H1 (cell line): ENCODE measurements at regions not wholly inside any gene's neighbourhood (a gene's known extent, or its start where the extent isn't known, plus 50 kb on each side); places are given as distances from the start of the nearest gene placed in this dataset.

Experiments
- CTCF ChIA-PET: fragments of 300-600 bp; sonication (Branson Sonifier 250); formaldehyde crosslinking; loops from one replicate; lab custom pipeline; 2021; ENCODE audit not compliant: partially characterized antibody; lab: Charles Lee
- POLR2A ChIA-PET: fragments of 300-600 bp; sonication (Branson Sonifier 250); formaldehyde crosslinking; loops from one replicate; lab custom pipeline; 2021; ENCODE audit warnings: inconsistent platforms; ENCODE audit not compliant: partially characterized antibody; lab: Charles Lee
- DNase-seq, 2 experiments: peaks; one replicate each; pipeline versions ENCODE4 v3.0.0 to v3.0.0-alpha.2; 2010 to 2022; ENCODE audit warnings: low spot score in 2 of 2, low read depth in 1 of 2, mixed read lengths in 1 of 2
- FAIRE-seq: peaks from 2 replicates; lab custom pipeline; 2011; peaks lifted over from hg19 to GRCh38; lab: Jason Lieb, UNC
- H2AFZ ChIP-seq: 2 replicates; pipeline ENCODE4 v1.8.1; 2012; ENCODE audit warnings: low read length, inconsistent platforms
- H2AK5ac ChIP-seq: 2 replicates; pipeline ENCODE4 v1.6.1; 2013; ENCODE audit warnings: low read depth, low read length
- H2BK120ac ChIP-seq: replicated peaks from 2 replicates; pipeline ENCODE3; 2013; ENCODE audit warnings: low read depth, low read length, inconsistent platforms
- H2BK12ac ChIP-seq: 2 replicates; pipeline ENCODE4 v1.6.1; 2013; ENCODE audit warnings: low read depth, low read length
- H2BK15ac ChIP-seq: 2 replicates; pipeline ENCODE4 v1.6.1; 2013; ENCODE audit warnings: low read length
- H2BK20ac ChIP-seq: 2 replicates; pipeline ENCODE4 v1.6.1; 2013; ENCODE audit warnings: low read length
- H2BK5ac ChIP-seq: 2 replicates; pipeline ENCODE4 v1.6.1; 2013; ENCODE audit warnings: low read depth, low read length
- H3K14ac ChIP-seq: 2 replicates; pipeline ENCODE4 v1.6.1; 2013; ENCODE audit warnings: inconsistent platforms; ENCODE audit not compliant: insufficient read length
- H3K18ac ChIP-seq: 2 replicates; pipeline ENCODE4 v1.6.1; 2013; ENCODE audit warnings: low read length; ENCODE audit errors: extremely low read depth
- H3K23ac ChIP-seq: 2 replicates; pipeline ENCODE4 v1.6.1; 2013; ENCODE audit warnings: inconsistent platforms; ENCODE audit not compliant: insufficient read length
- H3K23me2 ChIP-seq: 2 replicates; pipeline ENCODE4 v1.6.1; 2013; ENCODE audit warnings: low read depth, low read length
- H3K27ac ChIP-seq: 2 replicates; pipeline ENCODE4 v1.6.1; 2011; ENCODE audit warnings: low read depth, low read length, inconsistent platforms
- H3K27me3 ChIP-seq, 4 experiments: replicated peaks in 1 of 4; 1 replicate in 1 of 4; 2 replicates in 3 of 4; pipeline versions ENCODE4 v1.6.1 to v1.8.1; 2011 to 2013; ENCODE audit warnings: low read length in 3 of 4, mild to moderate bottlenecking in 3 of 4, inconsistent platforms in 2 of 4, mixed read lengths in 2 of 4, moderate library complexity in 1 of 4; ENCODE audit not compliant: control insufficient read depth in 3 of 4, insufficient read depth in 3 of 4; ENCODE audit errors: extremely low read depth in 1 of 4
- H3K36me3 ChIP-seq, 4 experiments: 2 replicates each; pipeline versions ENCODE4 v1.6.1 to v1.8.1; 2011 to 2013; ENCODE audit warnings: mild to moderate bottlenecking in 4 of 4, low read length in 3 of 4, moderate library complexity in 2 of 4, control low read depth in 1 of 4, inconsistent platforms in 1 of 4; ENCODE audit not compliant: insufficient read depth in 4 of 4, control insufficient read depth in 2 of 4
- H3K4ac ChIP-seq: replicated peaks from 2 replicates; pipeline ENCODE3; 2013; ENCODE audit warnings: low read length, low read depth, mixed read lengths, inconsistent platforms; ENCODE audit not compliant: insufficient read length
- H3K4me1 ChIP-seq, 4 experiments: replicated peaks in 1 of 4; 1 replicate in 1 of 4; 2 replicates in 3 of 4; pipeline versions ENCODE4 v1.6.1 to v1.8.1; 2011 to 2013; ENCODE audit warnings: low read length in 3 of 4, inconsistent platforms in 2 of 4, mixed read lengths in 1 of 4; ENCODE audit not compliant: insufficient read depth in 4 of 4, control insufficient read depth in 3 of 4
- H3K4me2 ChIP-seq, 2 experiments: 2 replicates each; pipeline versions ENCODE4 v1.6.1 to v1.8.1; 2011 to 2013; ENCODE audit warnings: low read depth in 2 of 2, low read length in 2 of 2, control low read depth in 1 of 2, inconsistent platforms in 1 of 2, mild to moderate bottlenecking in 1 of 2; ENCODE audit not compliant: insufficient read depth in 1 of 2
- H3K4me3 ChIP-seq, 4 experiments: fragments of 200-600, 300-600 bp in 1 of 4; sonication (generic), shearing (Covaris generic), sonication (Bioruptor Twin) in 1 of 4; 2 replicates each; pipeline versions ENCODE4 v1.5.1 to v1.8.1; 2011 to 2016; ENCODE audit warnings: low read length in 4 of 4, low read depth in 3 of 4, control low read depth in 2 of 4, inconsistent platforms in 2 of 4, mild to moderate bottlenecking in 2 of 4, mixed read lengths in 1 of 4, moderate library complexity in 1 of 4; ENCODE audit not compliant: insufficient read depth in 2 of 4; ENCODE audit errors: extremely low read depth in 1 of 4
- H3K56ac ChIP-seq: replicated peaks from 2 replicates; pipeline ENCODE3; 2013; ENCODE audit warnings: low read depth, mild to moderate bottlenecking, mixed read lengths, low read length, inconsistent platforms; ENCODE audit not compliant: insufficient read length
- H3K79me1 ChIP-seq: 2 replicates; pipeline ENCODE4 v1.6.1; 2013; ENCODE audit warnings: low read depth, low read length, control low read depth
- H3K79me2 ChIP-seq, 2 experiments: 2 replicates each; pipeline versions ENCODE4 v1.6.1 to v1.8.1; 2012 to 2013; ENCODE audit warnings: low read length in 2 of 2, mild to moderate bottlenecking in 2 of 2, inconsistent platforms in 1 of 2; ENCODE audit not compliant: insufficient read depth in 2 of 2, control insufficient read depth in 1 of 2
- H3K9ac ChIP-seq, 4 experiments: replicated peaks in 1 of 4; 1 replicate in 1 of 4; 2 replicates in 3 of 4; pipeline versions ENCODE4 v1.6.1 to v1.8.1; 2011 to 2013; ENCODE audit warnings: low read depth in 3 of 4, low read length in 3 of 4, control low read depth in 2 of 4, mild to moderate bottlenecking in 2 of 4, moderate library complexity in 2 of 4, inconsistent platforms in 1 of 4; ENCODE audit errors: extremely low read depth in 1 of 4
- H3K9me3 ChIP-seq, 2 experiments: 2 replicates each; pipeline versions ENCODE4 v1.6.1 to v1.8.1; 2012 to 2013; ENCODE audit warnings: mild to moderate bottlenecking in 2 of 2, moderate library complexity in 2 of 2, control low read depth in 1 of 2, inconsistent platforms in 1 of 2, low read depth in 1 of 2, low read length in 1 of 2, mixed read lengths in 1 of 2; ENCODE audit not compliant: insufficient read depth in 2 of 2
- H4K20me1 ChIP-seq, 2 experiments: replicated peaks in 1 of 2; 2 replicates each; pipeline versions ENCODE3 to v1.8.1; 2011 to 2013; ENCODE audit warnings: inconsistent platforms in 2 of 2, low read length in 2 of 2, mild to moderate bottlenecking in 1 of 2; ENCODE audit not compliant: insufficient read depth in 2 of 2, control insufficient read depth in 1 of 2
- H4K5ac ChIP-seq: 2 replicates; pipeline ENCODE4 v1.6.1; 2013; ENCODE audit warnings: low read length, low read depth, mixed read lengths, inconsistent platforms; ENCODE audit not compliant: insufficient read length
- H4K8ac ChIP-seq: 2 replicates; pipeline ENCODE4 v1.8.0; 2013; ENCODE audit warnings: mild to moderate bottlenecking, moderate library complexity, low read length, inconsistent platforms; ENCODE audit not compliant: insufficient read depth; ENCODE audit errors: extremely low read depth
- H4K91ac ChIP-seq: replicated peaks from 2 replicates; pipeline ENCODE3; 2013; ENCODE audit warnings: low read length, mixed read lengths, inconsistent platforms; ENCODE audit not compliant: insufficient read length
- CBX5 ChIP-seq: fragments of 300-800, 300-1000 bp; sonication (generic); IDR thresholded peaks from 2 replicates; pipeline ENCODE4 v1.7.1; 2016; ENCODE audit warnings: antibody characterized with exemption, low read length, low read depth
- CREB1 ChIP-seq: IDR thresholded peaks from 2 replicates; pipeline ENCODE4 v1.6.1; 2012; ENCODE audit warnings: inconsistent platforms
- KDM4A ChIP-seq: IDR thresholded peaks from one replicate; pipeline ENCODE4 v1.7.1; 2012; ENCODE audit warnings: low read depth, mild to moderate bottlenecking, moderate library complexity, low read length, inconsistent platforms; ENCODE audit not compliant: severe bottlenecking
- NANOG ChIP-seq: IDR thresholded peaks from 2 replicates; pipeline ENCODE4 v1.6.1; 2011; ENCODE audit warnings: low read length, low read depth, mild to moderate bottlenecking, inconsistent platforms; ENCODE audit not compliant: insufficient read depth, poor library complexity, severe bottlenecking
- RAD21 ChIP-seq, 2 experiments: IDR thresholded peaks in 1 of 2; conservative IDR thresholded peaks in 1 of 2; 2 replicates each; pipeline ENCODE4 v1.6.1; 2011; ENCODE audit warnings: low read depth in 2 of 2, low read length in 2 of 2, improper control_type of control experiment in 1 of 2, inconsistent platforms in 1 of 2, mild to moderate bottlenecking in 1 of 2, moderate library complexity in 1 of 2
- SP2 ChIP-seq: IDR thresholded peaks from 2 replicates; pipeline ENCODE4 v1.6.1; 2012; ENCODE audit warnings: mild to moderate bottlenecking, low read length, inconsistent platforms
- TBP ChIP-seq: IDR thresholded peaks from 2 replicates; pipeline ENCODE4 v1.6.1; 2011; ENCODE audit warnings: low read depth, low read length, improper control_type of control experiment
- TEAD4 ChIP-seq: IDR thresholded peaks from 2 replicates; pipeline ENCODE4 v1.6.1; 2012; ENCODE audit warnings: low read depth, low read length, inconsistent platforms, mixed read lengths
- WGBS, 2 experiments: shearing (Covaris generic) in 1 of 2; methylation state at CpG; one replicate each; pipeline versions ENCODE4 v1.1.6 to v1.1.7; 2013 to 2015; ENCODE audit warnings: low lambda C conversion rate in 2 of 2, mixed read lengths in 2 of 2, inconsistent platforms in 1 of 2, low coverage in 1 of 2, missing lambda C conversion rate in 1 of 2; ENCODE audit not compliant: insufficient replicate concordance in 2 of 2, insufficient coverage in 1 of 2, insufficient read length in 1 of 2; ENCODE audit errors: extremely low coverage in 1 of 2, missing lambda C conversion rate in 1 of 2; 5-methylcytosine and 5-hydroxymethylcytosine counted together

GRCh38 chr1:14110040-14110439 lies 410.1 kb downstream of the PRDM2 start:
- Histone ChIP-seq H2BK120ac (no peak overlapping the region), H3K4me3 (no peak overlapping the region), H3K9me3 (no peaks in the 10 kb centered on the region), H3K27ac (no peak overlapping the region), H3K56ac (no peak overlapping the region), H3K4ac (no peak overlapping the region), H2AFZ (no peak overlapping the region), H4K8ac (no peak overlapping the region), H4K20me1 (no peaks in the 10 kb centered on the region), H3K14ac (no peak overlapping the region), H3K9ac (no peak overlapping the region), H2AK5ac (no peak overlapping the region), H4K5ac (no peak overlapping the region), H2BK20ac (no peak overlapping the region), H3K36me3 (no peaks in the 10 kb centered on the region), H2BK5ac (no peak overlapping the region), H2BK12ac (no peak overlapping the region), H3K23me2 (no peaks in the 10 kb centered on the region; the same call in 1 of the 2 replicates), H3K4me2 (no peak overlapping the region), H4K91ac (no peak overlapping the region), H3K79me2 (no peaks in the 10 kb centered on the region; a peak in 1 of 4 replicates), H3K18ac (no peak overlapping the region), H3K79me1 (no peaks in the 10 kb centered on the region), H3K27me3 (no peaks in the 10 kb centered on the region), H2BK15ac (no peak overlapping the region), H3K23ac (no peak overlapping the region), H3K4me1 (no peaks in the 10 kb centered on the region; a peak in 2 of 7 replicates)
- no peak for DNase-seq
- no peak for FAIRE-seq
- no peak for TF ChIP-seq NANOG
- TF ChIP-seq RAD21 (IDR thresholded peaks at IDR 0.05 in 1 of 2, conservative IDR thresholded peaks at IDR 0.05 in 1 of 2; ENCODE audit: low read depth in 2 of 2, low read length in 2 of 2): no peak
- no peak for TF ChIP-seq SP2
- no peak for TF ChIP-seq CBX5
- no peak for TF ChIP-seq KDM4A
- TF ChIP-seq TEAD4: no peak
- no peak for TF ChIP-seq TBP
- TF ChIP-seq CREB1: no peak
- CTCF ChIA-PET: interaction anchor here (0.5 to 2.2 kb wide), 6 partner anchors 19 to 333 kb away, joined by 3 to 6 read pairs (median 4); no protein-coding TSS in a partner anchor
- POLR2A ChIA-PET: no interaction called here
- WGBS, 2 experiments: 89% methylated on average over 2 of the region's 2 CpGs; no CpG with 5 or more reads in 1 of the 2 experiments
